Kidney (tissue), 13 donors: ENCODE measurements at regions not wholly inside any gene's neighbourhood (a gene's known extent, or its start where the extent isn't known, plus 50 kb on each side); places are given as distances from the start of the nearest gene placed in this dataset.

Experiments
- DNase-seq, 5 donors: peaks; one replicate each; pipeline ENCODE4 v3.0.0-alpha.2; 2013 to 2020
- FAIRE-seq: peaks from 2 replicates; lab custom pipeline; 2012; peaks lifted over from hg19 to GRCh38; lab: Jason Lieb, UNC
- H3K27ac ChIP-seq, 2 donors: one replicate each; pipeline ENCODE4 v1.7.0; 2013; ENCODE audit warnings: low read depth in 2 of 2, low read length in 2 of 2, inconsistent platforms in 1 of 2
- H3K27me3 ChIP-seq: one replicate; pipeline ENCODE4 v1.7.1; 2013; ENCODE audit warnings: low read length, inconsistent platforms; ENCODE audit not compliant: control insufficient read depth, insufficient read depth
- H3K36me3 ChIP-seq, 3 donors: one replicate each; pipeline versions ENCODE4 v1.7.0 to v1.7.1; 2013; ENCODE audit warnings: low read length in 3 of 3, control low read depth in 1 of 3, inconsistent platforms in 1 of 3; ENCODE audit not compliant: insufficient read depth in 3 of 3, control insufficient read depth in 2 of 3
- H3K4me1 ChIP-seq, 3 donors: one replicate each; pipeline versions ENCODE4 v1.7.0 to v1.7.1; 2013; ENCODE audit warnings: low read length in 3 of 3, inconsistent platforms in 1 of 3, low read depth in 1 of 3; ENCODE audit not compliant: control insufficient read depth in 2 of 3, insufficient read depth in 2 of 3
- H3K4me3 ChIP-seq, 3 donors: one replicate each; pipeline versions ENCODE4 v1.7.0 to v1.8.1; 2013; ENCODE audit warnings: low read length in 3 of 3, control low read depth in 1 of 3, inconsistent platforms in 1 of 3
- H3K9ac ChIP-seq, 3 donors: one replicate each; pipeline versions ENCODE4 v1.7.0 to v1.7.1; 2013; ENCODE audit warnings: low read length in 3 of 3, control low read depth in 1 of 3, inconsistent platforms in 1 of 3
- H3K9me3 ChIP-seq, 3 donors: one replicate each; pipeline versions ENCODE4 v1.7.0 to v1.7.1; 2013; ENCODE audit warnings: low read length in 3 of 3, control low read depth in 1 of 3, inconsistent platforms in 1 of 3; ENCODE audit not compliant: control insufficient read depth in 2 of 3, insufficient read depth in 1 of 3
- intact Hi-C: fragments of 100-400 bp; cut with DNase I; formaldehyde crosslinking; loops from one replicate; pipeline ENCODE4 v1.11.1; 2022
- TF ChIP-seq, protein P1 (sequence below): IDR thresholded peaks from 3 replicates; pipeline ENCODE4 v1.5.1; 2012; ENCODE audit warnings: mild to moderate bottlenecking, moderate library complexity, borderline replicate concordance; ENCODE audit not compliant: insufficient read depth; ENCODE audit errors: extremely low read depth
- donor health status: control.
- donor health status: control.
- donor health status: control.
- donor health status: control.
- donor health status: control.
- donor health status: DM: yes; HTN: yes; CAD: no.
- donor health status: Normal renal cell carcinoma (clear cell type).

DNA sequence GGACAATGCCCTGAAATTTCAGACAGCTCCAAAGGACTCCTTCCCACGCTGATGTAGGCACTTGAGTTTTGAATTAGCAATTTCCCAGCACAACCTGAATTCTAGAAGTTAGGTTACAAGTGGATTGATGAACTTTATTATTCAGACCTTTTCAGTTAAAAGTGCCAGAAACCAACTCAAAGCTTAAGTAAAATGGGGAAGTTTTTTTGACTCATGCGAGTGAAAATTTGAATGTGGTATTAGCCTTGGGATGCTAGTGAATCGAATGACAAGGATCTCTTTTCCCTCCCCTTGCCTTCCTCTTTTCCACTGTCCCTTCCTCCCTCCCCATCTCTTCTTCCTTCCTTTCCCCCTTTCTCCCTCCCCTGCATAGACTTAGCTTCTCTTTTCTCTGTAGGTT is 295.1 kb upstream of the PROK2 start:
- Histone ChIP-seq H3K27ac (no peak overlapping the region), H3K4me3 (no peak overlapping the region), H3K27me3 (no peaks in the 10 kb centered on the region), H3K36me3 (no peaks in the 10 kb centered on the region), H3K4me1 (no peaks in the 10 kb centered on the region), H3K9ac (no peak overlapping the region), H3K9me3 (peaks cover 0 to 10% (median 0%) of the 10 kb centered on the region in 3 donors)
- intact Hi-C loops: no loop called here
- no peak for DNase-seq
- FAIRE-seq: no peak
- TF ChIP-seq, protein P1, sequence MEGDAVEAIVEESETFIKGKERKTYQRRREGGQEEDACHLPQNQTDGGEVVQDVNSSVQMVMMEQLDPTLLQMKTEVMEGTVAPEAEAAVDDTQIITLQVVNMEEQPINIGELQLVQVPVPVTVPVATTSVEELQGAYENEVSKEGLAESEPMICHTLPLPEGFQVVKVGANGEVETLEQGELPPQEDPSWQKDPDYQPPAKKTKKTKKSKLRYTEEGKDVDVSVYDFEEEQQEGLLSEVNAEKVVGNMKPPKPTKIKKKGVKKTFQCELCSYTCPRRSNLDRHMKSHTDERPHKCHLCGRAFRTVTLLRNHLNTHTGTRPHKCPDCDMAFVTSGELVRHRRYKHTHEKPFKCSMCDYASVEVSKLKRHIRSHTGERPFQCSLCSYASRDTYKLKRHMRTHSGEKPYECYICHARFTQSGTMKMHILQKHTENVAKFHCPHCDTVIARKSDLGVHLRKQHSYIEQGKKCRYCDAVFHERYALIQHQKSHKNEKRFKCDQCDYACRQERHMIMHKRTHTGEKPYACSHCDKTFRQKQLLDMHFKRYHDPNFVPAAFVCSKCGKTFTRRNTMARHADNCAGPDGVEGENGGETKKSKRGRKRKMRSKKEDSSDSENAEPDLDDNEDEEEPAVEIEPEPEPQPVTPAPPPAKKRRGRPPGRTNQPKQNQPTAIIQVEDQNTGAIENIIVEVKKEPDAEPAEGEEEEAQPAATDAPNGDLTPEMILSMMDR: no peak

DNA sequence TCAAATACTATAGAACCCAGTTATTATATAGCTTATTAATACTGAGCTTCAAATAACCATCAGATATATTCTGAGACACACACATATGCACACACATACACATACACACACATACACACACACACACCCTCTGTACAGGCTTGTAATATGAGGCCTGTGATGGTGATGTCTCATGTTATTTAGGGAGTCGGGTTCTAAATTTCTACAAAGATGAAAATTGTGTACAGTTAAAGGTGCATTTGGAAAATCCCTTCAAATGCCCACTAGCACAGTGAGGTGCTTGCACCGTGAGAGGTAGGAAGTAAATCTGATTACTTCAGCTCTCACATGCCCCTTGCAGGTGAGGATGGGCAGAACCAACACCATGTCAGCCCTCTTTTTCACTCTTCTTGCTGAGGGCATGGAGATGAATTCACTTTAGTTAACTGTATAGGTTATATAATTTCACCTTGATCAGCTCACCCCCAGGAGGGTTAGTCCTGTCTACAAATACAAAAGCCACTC is 294.5 kb upstream of the PROK2 start:
- TF ChIP-seq, protein P1: no peak
- no peaks in the 10 kb centered on the region for H3K4me1 ChIP-seq

DNA sequence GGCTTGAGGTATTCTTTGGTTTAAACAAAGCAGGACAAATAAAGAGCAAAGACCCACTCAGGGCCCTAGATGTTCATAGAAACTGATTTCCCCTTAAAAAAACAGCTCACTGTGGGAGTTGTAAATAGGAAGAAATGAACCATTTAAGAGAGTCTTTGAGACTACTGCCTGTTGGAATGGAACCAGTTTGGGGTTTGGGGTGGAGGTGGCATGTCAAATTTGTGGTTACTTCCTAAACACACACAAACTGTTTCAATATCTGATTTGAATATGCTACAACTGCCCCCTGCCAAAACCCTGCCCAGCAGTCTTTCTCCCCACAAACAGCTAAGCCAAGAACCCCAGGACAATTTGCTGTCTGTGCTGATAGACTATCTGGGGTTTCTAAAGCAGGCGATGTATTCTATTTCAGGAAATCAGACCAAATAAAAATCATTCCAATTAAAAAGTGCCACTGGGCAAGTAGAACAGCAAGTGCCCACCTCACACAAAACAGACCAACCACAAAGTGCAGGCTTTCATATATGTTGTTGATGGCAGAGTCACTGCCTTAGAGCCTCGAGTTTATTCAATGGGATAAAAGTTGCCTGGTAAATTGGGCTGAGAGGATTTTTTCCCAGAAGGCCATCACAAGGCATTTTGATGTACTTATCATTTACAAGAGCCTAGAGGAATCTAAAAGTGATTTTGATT is 293.9 kb upstream of the PROK2 start:
- H3K27me3 ChIP-seq: no peaks in the 10 kb centered on the region
- FAIRE-seq: no peak
- TF ChIP-seq, protein P1: no peak
- no peak for DNase-seq
- intact Hi-C loops: no loop called here
- H3K9me3 ChIP-seq: peaks cover 0 to 10% (median 0%) of the 10 kb centered on the region in 3 donors
- H3K4me3 ChIP-seq: no peak overlapping the region
- no peaks in the 10 kb centered on the region for H3K4me1 ChIP-seq
- H3K27ac ChIP-seq: no peak overlapping the region
- H3K9ac ChIP-seq: no peak overlapping the region
- no peaks in the 10 kb centered on the region for H3K36me3 ChIP-seq

More for the DNA sequence above, 294.5 kb upstream of the PROK2 start:
- Histone ChIP-seq H3K27me3 (no peaks in the 10 kb centered on the region), H3K9ac (no peak overlapping the region), H3K27ac (no peak overlapping the region), H3K9me3 (peaks cover 0 to 10% (median 0%) of the 10 kb centered on the region in 3 donors), H3K4me3 (no peak overlapping the region), H3K36me3 (no peaks in the 10 kb centered on the region)
- FAIRE-seq (no peak), DNase-seq (no peak)
- intact Hi-C loops: no loop called here
